ENCODE measurements at regions not wholly inside any gene's neighbourhood (a gene's known extent, or its start where the extent isn't known, plus 50 kb on each side); places are given as distances from the start of the nearest gene placed in this dataset.

DNA sequence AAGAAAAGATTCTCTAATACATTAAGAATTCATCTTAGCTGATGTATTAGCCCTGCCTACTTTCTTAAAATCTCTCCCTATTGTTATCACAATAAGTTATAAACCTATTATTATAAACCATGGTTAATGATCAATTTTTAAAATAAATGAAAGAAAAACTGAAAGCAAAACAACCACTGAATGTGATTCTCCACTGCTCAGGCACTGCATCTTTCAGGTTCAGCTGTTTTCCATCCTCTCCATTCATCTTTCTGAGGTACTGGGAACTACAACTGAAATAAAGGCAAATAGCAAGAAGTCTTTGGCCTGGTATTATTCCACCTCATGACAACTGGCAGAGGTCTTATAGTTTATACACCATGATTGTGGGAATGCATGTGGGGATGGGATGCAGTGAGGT is 798.9 kb upstream of the AADAT start:
- no peak overlapping the region for H3K23ac ChIP-seq (ENCODE audit: insufficient read length)
- no peak overlapping the region for H3K9ac ChIP-seq (replicated peaks in 1 of 4; ENCODE audit: extremely low read depth in 1 of 4, low read depth in 3 of 4, low read length in 3 of 4)
- no peaks in the 10 kb centered on the region; a peak in 1 of 8 replicates for H3K36me3 ChIP-seq (ENCODE audit: control insufficient read depth in 2 of 4, insufficient read depth in 4 of 4, low read length in 3 of 4)
- no peak overlapping the region for H3K27ac ChIP-seq (ENCODE audit: low read depth, low read length)
- no peak overlapping the region for H2BK12ac ChIP-seq (ENCODE audit: low read depth, low read length)
- no peak overlapping the region for H2BK120ac ChIP-seq (replicated peaks; ENCODE audit: low read depth, low read length)
- no peak overlapping the region for H3K14ac ChIP-seq (ENCODE audit: insufficient read length)
- TF ChIP-seq ASH2L (IDR thresholded peaks at IDR 0.05; ENCODE audit: low read length) = no peak
- no peak for TF ChIP-seq CHD7 (IDR thresholded peaks at IDR 0.05; ENCODE audit: insufficient replicate concordance, low read length)
- H3K56ac ChIP-seq (replicated peaks; ENCODE audit: insufficient read length, low read depth, low read length) = no peak overlapping the region
- peaks cover 8 to 14% of the 10 kb centered on the region in 2 experiments for H3K9me3 ChIP-seq (ENCODE audit: insufficient read depth in 2 of 2, low read depth in 1 of 2, low read length in 1 of 2)
- no peaks in the 10 kb centered on the region for H4K20me1 ChIP-seq (replicated peaks in 1 of 2; ENCODE audit: control insufficient read depth in 1 of 2, insufficient read depth in 2 of 2, low read length in 2 of 2)
- CTCF ChIA-PET (ENCODE audit: partially characterized antibody) = interaction anchor here (1.5 kb wide), 1 partner anchor 300 kb away, joined by 4 read pairs; no protein-coding TSS in a partner anchor
- no peaks in the 10 kb centered on the region for H3K79me1 ChIP-seq (ENCODE audit: low read depth, low read length)
- H4K8ac ChIP-seq (ENCODE audit: extremely low read depth, insufficient read depth, low read length) = no peak overlapping the region
- H2BK15ac ChIP-seq (ENCODE audit: low read length) = no peak overlapping the region
- H2AFZ ChIP-seq (ENCODE audit: low read length) = no peak overlapping the region
- no peak overlapping the region for H2BK5ac ChIP-seq (ENCODE audit: low read depth, low read length)
- H3K27me3 ChIP-seq (replicated peaks in 1 of 4; ENCODE audit: control insufficient read depth in 3 of 4, extremely low read depth in 1 of 4, insufficient read depth in 3 of 4, low read length in 3 of 4) = no peaks in the 10 kb centered on the region
- no peak overlapping the region for H3K4me3 ChIP-seq (ENCODE audit: extremely low read depth in 1 of 4, insufficient read depth in 2 of 4, low read depth in 3 of 4, low read length in 4 of 4)
- H3K79me2 ChIP-seq (ENCODE audit: control insufficient read depth in 1 of 2, insufficient read depth in 2 of 2, low read length in 2 of 2) = no peaks in the 10 kb centered on the region
- POLR2A ChIA-PET (ENCODE audit: partially characterized antibody) = no interaction called here
- peaks cover 0 to 8% (median 0%) of the 10 kb centered on the region in 4 experiments; a peak in 2 of 7 replicates for H3K4me1 ChIP-seq (replicated peaks in 1 of 4; ENCODE audit: control insufficient read depth in 3 of 4, insufficient read depth in 4 of 4, low read length in 3 of 4)
- H4K91ac ChIP-seq (replicated peaks; ENCODE audit: insufficient read length, low read length) = no peak overlapping the region
- H4K5ac ChIP-seq (ENCODE audit: insufficient read length, low read depth, low read length) = no peak overlapping the region
- no peak overlapping the region for H3K4me2 ChIP-seq (ENCODE audit: insufficient read depth in 1 of 2, low read depth in 2 of 2, low read length in 2 of 2)
- H3K4ac ChIP-seq (replicated peaks; ENCODE audit: insufficient read length, low read depth, low read length) = no peak overlapping the region
- H2AK5ac ChIP-seq (ENCODE audit: low read depth, low read length) = no peak overlapping the region
- FAIRE-seq (no peak), DNase-seq (ENCODE audit: low read depth in 1 of 2, low spot score in 2 of 2) (no peak)
- no peak overlapping the region for H3K18ac ChIP-seq (ENCODE audit: extremely low read depth, low read length)
- no peak overlapping the region for H2BK20ac ChIP-seq (ENCODE audit: low read length)
- no peaks in the 10 kb centered on the region for H3K23me2 ChIP-seq (ENCODE audit: low read depth, low read length)
